ENCODE measurements at regions not wholly inside any gene's neighbourhood (a gene's known extent, or its start where the extent isn't known, plus 50 kb on each side); places are given as distances from the start of the nearest gene placed in this dataset.

GRCh38 chr7:121578669-121579068 lies 182.6 kb upstream of the FAM3C start:
- TF ChIP-seq CTCF (conservative IDR thresholded peaks at IDR 0.05; ENCODE audit: low read length) (no peak), EZH2phosphoT487 (IDR thresholded peaks at IDR 0.05; ENCODE audit: borderline replicate concordance) (no peak)

Measured in Loucy (cell line).